Aorta (tissue), 5 donors: ENCODE measurements at regions not wholly inside any gene's neighbourhood (a gene's known extent, or its start where the extent isn't known, plus 50 kb on each side); places are given as distances from the start of the nearest gene placed in this dataset.

ENCODE experiments used
- ATAC-seq: fragments of 200-7000 bp; cut with Tn5 transposase; one replicate; pipeline ENCODE4 v1.9.1; 2022; ENCODE audit warnings: moderate library complexity; ENCODE audit not compliant: low FRiP score
- DNase-seq, 2 donors: peaks; one replicate each; pipeline ENCODE4 v3.0.0-alpha.2; 2020
- H3K27ac ChIP-seq, 2 donors: one replicate each; pipeline ENCODE4 v1.5.1; 2013; ENCODE audit warnings: low read length in 2 of 2, mild to moderate bottlenecking in 2 of 2, moderate library complexity in 2 of 2, control low read depth in 1 of 2, inconsistent platforms in 1 of 2, low read depth in 1 of 2
- H3K27me3 ChIP-seq, 2 donors: one replicate each; pipeline ENCODE4 v1.6.1; 2013; ENCODE audit warnings: control low read depth in 1 of 2, low read length in 1 of 2, mild to moderate bottlenecking in 1 of 2, moderate library complexity in 1 of 2; ENCODE audit not compliant: insufficient read depth in 2 of 2, control insufficient read depth in 1 of 2
- H3K36me3 ChIP-seq, 2 donors: one replicate each; pipeline ENCODE4 v1.6.1; 2013; ENCODE audit warnings: control low read depth in 1 of 2, low read length in 1 of 2, mild to moderate bottlenecking in 1 of 2; ENCODE audit not compliant: insufficient read depth in 2 of 2, control insufficient read depth in 1 of 2
- H3K4me1 ChIP-seq, 2 donors: one replicate each; pipeline ENCODE4 v1.6.1; 2013; ENCODE audit warnings: low read length in 2 of 2, control low read depth in 1 of 2, mild to moderate bottlenecking in 1 of 2, moderate library complexity in 1 of 2; ENCODE audit not compliant: insufficient read depth in 2 of 2, control insufficient read depth in 1 of 2
- H3K4me3 ChIP-seq, 2 donors: one replicate each; pipeline ENCODE4 v1.5.1; 2013; ENCODE audit warnings: low read length in 2 of 2, control low read depth in 1 of 2, mild to moderate bottlenecking in 1 of 2
- H3K9me3 ChIP-seq: one replicate; pipeline ENCODE4 v1.6.1; 2013; ENCODE audit warnings: mild to moderate bottlenecking, low read length; ENCODE audit not compliant: control insufficient read depth
- WGBS, 2 donors: extraction: QIAGEN DNeasy Blood & Tissue Kit; methylation state at CpG; one replicate each; pipeline ENCODE4 v1.1.7; 2013; 5-methylcytosine and 5-hydroxymethylcytosine counted together
- intact Hi-C, 2 donors: fragments of 100-400 bp; cut with DNase I; formaldehyde crosslinking; loops; one replicate each; pipeline versions ENCODE4 v1.14.2 to v1.15.0; 2022
- donor health status: healthy with polysubstance abuse.
- donor health status: Bipolar disorder and iron deficiency.
- donor health status: DM: no; HTN: no; CAD: no.
- donor health status: DM: no; HTN: no; CAD: no.
- donor health status: DM: yes; HTN: yes; CAD: no.

- no peak for ATAC-seq
- no peak overlapping the region for H3K4me3 ChIP-seq
- WGBS, 2 donors, result 66 to 70% methylated on average over 3 of the region's 3 CpGs
- no peaks in the 10 kb centered on the region for H3K27me3 ChIP-seq
- intact Hi-C loops, result no loop called here
- H3K4me1 ChIP-seq, result peaks cover 0 to 2% of the 10 kb centered on the region in 2 donors
- no peaks in the 10 kb centered on the region for H3K9me3 ChIP-seq
- no peak overlapping the region for H3K27ac ChIP-seq
- H3K36me3 ChIP-seq, result no peaks in the 10 kb centered on the region
- no peak for DNase-seq
Observed at GRCh38 chr2:144233733-144234541, 286.0 kb downstream of the ZEB2 start.

- Histone ChIP-seq H3K27me3 (no peaks in the 10 kb centered on the region), H3K4me3 (no peak overlapping the region), H3K36me3 (no peaks in the 10 kb centered on the region), H3K9me3 (no peaks in the 10 kb centered on the region), H3K27ac (no peak overlapping the region), H3K4me1 (peaks cover 0 to 2% of the 10 kb centered on the region in 2 donors)
- intact Hi-C loops, result no loop called here
- 4 to 16% methylated on average over 2 of the region's 2 CpGs for WGBS, 2 donors
- ATAC-seq (no peak), DNase-seq (no peak)
Observed at GRCh38 chr2:144233317-144233716, 286.6 kb downstream of the ZEB2 start.

- DNase-seq, result no peak
Observed at GRCh38 chr2:144230448-144231085, 289.4 kb downstream of the ZEB2 start.

GRCh38 chr2:144230033-144230432 is 289.9 kb downstream of the ZEB2 start:
- H3K4me3 ChIP-seq, result no peak overlapping the region
- no peaks in the 10 kb centered on the region for H3K36me3 ChIP-seq
- no peak overlapping the region for H3K27ac ChIP-seq
- no peaks in the 10 kb centered on the region for H3K27me3 ChIP-seq
- intact Hi-C loops, result no loop called here
- WGBS, 2 donors, result 87 to 91% methylated on average over 4 of the region's 4 CpGs
- ATAC-seq (no peak), DNase-seq (no peak)
- H3K9me3 ChIP-seq, result no peaks in the 10 kb centered on the region
- H3K4me1 ChIP-seq, result peaks cover 0 to 2% of the 10 kb centered on the region in 2 donors

More at GRCh38 chr2:144230448-144231085, 289.4 kb downstream of the ZEB2 start:
- H3K36me3 ChIP-seq, result no peaks in the 10 kb centered on the region
- H3K4me1 ChIP-seq, result peaks cover 0 to 2% of the 10 kb centered on the region in 2 donors
- WGBS, 2 donors, result 70 to 86% methylated on average over 1 of the region's 1 CpG
- no peaks in the 10 kb centered on the region for H3K9me3 ChIP-seq
- H3K4me3 ChIP-seq, result no peak overlapping the region
- intact Hi-C loops, result no loop called here
- H3K27me3 ChIP-seq, result no peaks in the 10 kb centered on the region
- ATAC-seq, result no peak
- no peak overlapping the region for H3K27ac ChIP-seq

DNA sequence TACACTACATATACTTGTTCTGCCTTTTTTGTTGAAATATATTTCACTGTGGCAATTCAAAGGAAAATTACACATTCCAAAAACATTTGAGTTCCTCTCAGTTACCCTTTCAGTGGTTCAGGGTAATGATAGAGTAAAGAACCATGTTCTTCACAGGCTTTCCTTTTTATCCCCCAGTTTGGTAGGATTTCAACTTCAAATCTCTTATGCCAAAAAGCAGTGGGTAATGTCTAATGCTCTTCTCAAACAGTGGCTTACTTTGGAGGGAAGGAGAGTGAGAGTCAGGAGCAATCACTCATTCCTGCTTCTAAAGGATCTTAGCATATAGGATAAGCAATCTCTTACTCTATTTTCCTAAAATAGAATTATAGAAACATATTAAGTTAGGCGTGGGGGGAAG is 290.6 kb downstream of the ZEB2 start:
- Histone ChIP-seq H3K9me3 (no peaks in the 10 kb centered on the region), H3K27ac (no peak overlapping the region), H3K36me3 (no peaks in the 10 kb centered on the region), H3K4me1 (no peaks in the 10 kb centered on the region), H3K4me3 (no peak overlapping the region), H3K27me3 (no peaks in the 10 kb centered on the region)
- no peak for DNase-seq
- intact Hi-C loops, result no loop called here
- no peak for ATAC-seq
- 69 to 72% methylated on average over 1 of the region's 1 CpG for WGBS, 2 donors

GRCh38 chr2:144227427-144228105 is 292.4 kb downstream of the ZEB2 start:
- Histone ChIP-seq H3K4me3 (no peak overlapping the region), H3K27ac (no peak overlapping the region), H3K27me3 (no peaks in the 10 kb centered on the region), H3K4me1 (no peaks in the 10 kb centered on the region), H3K9me3 (no peaks in the 10 kb centered on the region), H3K36me3 (no peaks in the 10 kb centered on the region)
- intact Hi-C loops, result no loop called here
- no peak for DNase-seq
- 95 to 99% methylated on average over 2 of the region's 2 CpGs for WGBS, 2 donors
- ATAC-seq, result no peak

DNA sequence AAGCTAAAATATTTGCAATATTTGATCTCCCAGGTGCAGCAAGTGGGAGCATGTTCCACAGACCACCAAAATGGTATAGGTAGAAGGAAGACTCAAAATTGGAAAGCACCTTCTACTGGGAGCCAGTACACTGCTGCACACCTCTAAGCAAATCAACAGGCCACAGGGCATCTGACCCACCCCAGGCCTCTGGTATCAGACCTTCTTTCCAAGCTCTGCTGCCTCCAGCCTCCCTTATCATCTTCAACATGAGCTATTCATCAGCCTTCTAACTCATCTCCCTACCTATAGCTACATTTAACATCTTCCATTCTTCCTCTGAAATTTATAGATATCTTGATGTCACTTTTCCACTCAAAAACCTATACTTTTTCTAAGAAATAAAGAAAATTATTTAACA is 294.8 kb downstream of the ZEB2 start:
- H3K36me3 ChIP-seq, result no peaks in the 10 kb centered on the region
- H3K4me1 ChIP-seq, result no peaks in the 10 kb centered on the region
- no peaks in the 10 kb centered on the region for H3K27me3 ChIP-seq
- ATAC-seq (no peak), DNase-seq (no peak)
- no peaks in the 10 kb centered on the region for H3K9me3 ChIP-seq
- no peak overlapping the region for H3K27ac ChIP-seq
- no peak overlapping the region for H3K4me3 ChIP-seq
- intact Hi-C loops, result no loop called here

DNA sequence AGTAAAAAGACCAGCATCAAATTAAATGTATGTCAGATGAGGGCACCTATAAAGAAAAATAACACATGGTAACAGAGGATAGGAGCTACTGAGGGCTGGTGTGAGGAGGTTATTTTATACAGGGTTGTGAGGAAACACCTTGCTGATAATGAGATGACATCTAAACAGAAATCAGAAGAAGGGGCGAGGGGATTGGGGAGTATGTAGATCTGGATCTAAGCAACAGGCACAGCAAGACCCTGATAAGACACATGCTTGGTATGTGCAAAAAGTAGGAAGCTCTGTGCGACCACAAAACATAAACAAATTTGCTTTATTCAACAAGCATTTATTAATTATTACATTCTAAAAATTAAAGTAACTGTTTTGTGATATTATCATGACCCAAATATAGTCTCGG is 295.4 kb downstream of the ZEB2 start:
- intact Hi-C loops, result no loop called here
- no peak for ATAC-seq
- WGBS, 2 donors, result 95 to 100% methylated on average over 3 of the region's 3 CpGs

More for the DNA sequence above, 295.4 kb downstream of the ZEB2 start:
- Histone ChIP-seq H3K27me3 (no peaks in the 10 kb centered on the region), H3K27ac (no peak overlapping the region), H3K9me3 (no peaks in the 10 kb centered on the region), H3K36me3 (no peaks in the 10 kb centered on the region), H3K4me3 (no peak overlapping the region), H3K4me1 (no peaks in the 10 kb centered on the region)
- DNase-seq, result no peak
